ENCODE measurements at regions not wholly inside any gene's neighbourhood (a gene's known extent, or its start where the extent isn't known, plus 50 kb on each side); places are given as distances from the start of the nearest gene placed in this dataset.

GRCh38 chr6:153698001-153698400 lies 341.0 kb upstream of the OPRM1 start (continued):
- TF ChIP-seq, protein P1, sequence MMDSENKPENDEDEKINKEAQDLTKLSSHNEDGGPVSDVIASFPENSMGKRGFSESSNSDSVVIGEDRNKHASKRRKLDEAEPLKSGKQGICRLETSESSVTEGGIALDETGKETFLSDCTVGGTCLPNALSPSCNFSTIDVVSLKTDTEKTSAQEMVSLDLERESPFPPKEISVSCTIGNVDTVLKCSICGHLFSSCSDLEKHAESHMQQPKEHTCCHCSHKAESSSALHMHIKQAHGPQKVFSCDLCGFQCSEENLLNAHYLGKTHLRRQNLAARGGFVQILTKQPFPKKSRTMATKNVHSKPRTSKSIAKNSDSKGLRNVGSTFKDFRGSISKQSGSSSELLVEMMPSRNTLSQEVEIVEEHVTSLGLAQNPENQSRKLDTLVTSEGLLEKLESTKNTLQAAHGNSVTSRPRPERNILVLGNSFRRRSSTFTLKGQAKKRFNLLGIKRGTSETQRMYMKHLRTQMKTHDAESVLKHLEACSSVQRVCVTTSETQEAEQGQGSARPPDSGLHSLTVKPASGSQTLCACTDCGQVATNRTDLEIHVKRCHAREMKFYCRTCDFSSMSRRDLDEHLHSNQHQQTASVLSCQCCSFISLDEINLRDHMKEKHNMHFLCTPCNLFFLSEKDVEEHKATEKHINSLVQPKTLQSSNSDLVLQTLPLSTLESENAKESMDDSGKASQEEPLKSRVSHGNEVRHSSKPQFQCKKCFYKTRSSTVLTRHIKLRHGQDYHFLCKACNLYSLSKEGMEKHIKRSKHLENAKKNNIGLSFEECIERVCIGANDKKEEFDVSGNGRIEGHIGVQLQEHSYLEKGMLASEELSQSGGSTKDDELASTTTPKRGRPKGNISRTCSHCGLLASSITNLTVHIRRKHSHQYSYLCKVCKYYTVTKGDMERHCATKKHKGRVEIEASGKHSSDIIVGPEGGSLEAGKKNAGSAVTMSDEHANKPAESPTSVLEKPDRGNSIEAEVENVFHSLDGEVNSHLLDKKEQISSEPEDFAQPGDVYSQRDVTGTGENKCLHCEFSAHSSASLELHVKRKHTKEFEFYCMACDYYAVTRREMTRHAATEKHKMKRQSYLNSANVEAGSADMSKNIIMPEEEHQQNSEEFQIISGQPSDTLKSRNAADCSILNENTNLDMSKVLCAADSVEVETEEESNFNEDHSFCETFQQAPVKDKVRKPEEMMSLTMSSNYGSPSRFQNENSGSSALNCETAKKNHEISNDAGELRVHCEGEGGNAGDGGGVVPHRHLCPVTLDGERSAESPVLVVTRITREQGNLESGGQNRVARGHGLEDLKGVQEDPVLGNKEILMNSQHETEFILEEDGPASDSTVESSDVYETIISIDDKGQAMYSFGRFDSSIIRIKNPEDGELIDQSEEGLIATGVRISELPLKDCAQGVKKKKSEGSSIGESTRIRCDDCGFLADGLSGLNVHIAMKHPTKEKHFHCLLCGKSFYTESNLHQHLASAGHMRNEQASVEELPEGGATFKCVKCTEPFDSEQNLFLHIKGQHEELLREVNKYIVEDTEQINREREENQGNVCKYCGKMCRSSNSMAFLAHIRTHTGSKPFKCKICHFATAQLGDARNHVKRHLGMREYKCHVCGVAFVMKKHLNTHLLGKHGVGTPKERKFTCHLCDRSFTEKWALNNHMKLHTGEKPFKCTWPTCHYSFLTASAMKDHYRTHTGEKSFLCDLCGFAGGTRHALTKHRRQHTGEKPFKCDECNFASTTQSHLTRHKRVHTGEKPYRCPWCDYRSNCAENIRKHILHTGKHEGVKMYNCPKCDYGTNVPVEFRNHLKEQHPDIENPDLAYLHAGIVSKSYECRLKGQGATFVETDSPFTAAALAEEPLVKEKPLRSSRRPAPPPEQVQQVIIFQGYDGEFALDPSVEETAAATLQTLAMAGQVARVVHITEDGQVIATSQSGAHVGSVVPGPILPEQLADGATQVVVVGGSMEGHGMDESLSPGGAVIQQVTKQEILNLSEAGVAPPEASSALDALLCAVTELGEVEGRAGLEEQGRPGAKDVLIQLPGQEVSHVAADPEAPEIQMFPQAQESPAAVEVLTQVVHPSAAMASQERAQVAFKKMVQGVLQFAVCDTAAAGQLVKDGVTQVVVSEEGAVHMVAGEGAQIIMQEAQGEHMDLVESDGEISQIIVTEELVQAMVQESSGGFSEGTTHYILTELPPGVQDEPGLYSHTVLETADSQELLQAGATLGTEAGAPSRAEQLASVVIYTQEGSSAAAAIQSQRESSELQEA (CRISPR knock-in tag; IDR thresholded peaks at IDR 0.05; ENCODE audit: not compliant biosample characterization) = no peak
- TF ChIP-seq DPF2 (CRISPR knock-in tag; IDR thresholded peaks at IDR 0.05; ENCODE audit: borderline replicate concordance, low read depth) = no peak
- no peak for TF ChIP-seq ZNF256 (CRISPR knock-in tag; conservative IDR thresholded peaks at IDR 0.05)
- TF ChIP-seq RFXAP (CRISPR knock-in tag; IDR thresholded peaks at IDR 0.05; ENCODE audit: borderline replicate concordance) = no peak
- no peak for TF ChIP-seq CENPBD1 (CRISPR knock-in tag; IDR thresholded peaks at IDR 0.05; ENCODE audit: borderline replicate concordance, low read depth)
- TF ChIP-seq NCOA5 (CRISPR knock-in tag; IDR thresholded peaks at IDR 0.05) = no peak
- no peak for TF ChIP-seq ELF3 (CRISPR knock-in tag; IDR thresholded peaks at IDR 0.05)
